ENCODE measurements at regions not wholly inside any gene's neighbourhood (a gene's known extent, or its start where the extent isn't known, plus 50 kb on each side); places are given as distances from the start of the nearest gene placed in this dataset.

DNA sequence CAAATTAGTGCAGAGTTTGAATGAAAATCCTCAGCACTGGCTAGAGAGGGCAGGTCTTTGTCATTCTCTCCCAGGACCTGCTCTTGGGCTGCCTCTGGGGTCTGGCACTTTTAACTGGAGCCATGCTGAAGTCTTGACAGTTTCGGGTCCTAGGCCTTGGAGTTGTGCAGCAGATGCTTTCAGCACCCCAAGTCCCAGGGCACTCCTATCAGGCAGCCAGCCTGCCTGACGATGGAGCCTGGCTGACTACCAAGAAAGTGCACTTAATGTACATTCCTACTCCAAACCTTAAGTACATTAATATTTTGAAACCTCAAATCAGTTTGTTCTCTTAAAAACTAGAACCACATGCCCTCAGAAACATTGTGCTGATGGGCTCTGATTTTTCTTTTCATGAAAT lies 69.3 kb upstream of the CXCL14 start:
- no peaks in the 10 kb centered on the region for H3K9me3 ChIP-seq (ENCODE audit: control insufficient read depth in 2 of 3, insufficient read depth in 1 of 3, low read length in 3 of 3)
- no peak overlapping the region for H3K9ac ChIP-seq (ENCODE audit: low read length in 3 of 3)
- no peaks in the 10 kb centered on the region for H3K27me3 ChIP-seq (ENCODE audit: control insufficient read depth, insufficient read depth, low read length)
- H3K27ac ChIP-seq (ENCODE audit: low read depth in 2 of 2, low read length in 2 of 2) = no peak overlapping the region
- TF ChIP-seq CTCF (IDR thresholded peaks at IDR 0.05; ENCODE audit: borderline replicate concordance, extremely low read depth, insufficient read depth) = no peak
- FAIRE-seq (no peak), DNase-seq (no peak)
- no peak overlapping the region for H3K4me3 ChIP-seq (ENCODE audit: low read length in 3 of 3)
- intact Hi-C loops (cut with DNase I) = no loop called here
- H3K4me1 ChIP-seq (ENCODE audit: control insufficient read depth in 2 of 3, insufficient read depth in 2 of 3, low read depth in 1 of 3, low read length in 3 of 3) = no peaks in the 10 kb centered on the region
- no peaks in the 10 kb centered on the region for H3K36me3 ChIP-seq (ENCODE audit: control insufficient read depth in 2 of 3, insufficient read depth in 3 of 3, low read length in 3 of 3)

DNA sequence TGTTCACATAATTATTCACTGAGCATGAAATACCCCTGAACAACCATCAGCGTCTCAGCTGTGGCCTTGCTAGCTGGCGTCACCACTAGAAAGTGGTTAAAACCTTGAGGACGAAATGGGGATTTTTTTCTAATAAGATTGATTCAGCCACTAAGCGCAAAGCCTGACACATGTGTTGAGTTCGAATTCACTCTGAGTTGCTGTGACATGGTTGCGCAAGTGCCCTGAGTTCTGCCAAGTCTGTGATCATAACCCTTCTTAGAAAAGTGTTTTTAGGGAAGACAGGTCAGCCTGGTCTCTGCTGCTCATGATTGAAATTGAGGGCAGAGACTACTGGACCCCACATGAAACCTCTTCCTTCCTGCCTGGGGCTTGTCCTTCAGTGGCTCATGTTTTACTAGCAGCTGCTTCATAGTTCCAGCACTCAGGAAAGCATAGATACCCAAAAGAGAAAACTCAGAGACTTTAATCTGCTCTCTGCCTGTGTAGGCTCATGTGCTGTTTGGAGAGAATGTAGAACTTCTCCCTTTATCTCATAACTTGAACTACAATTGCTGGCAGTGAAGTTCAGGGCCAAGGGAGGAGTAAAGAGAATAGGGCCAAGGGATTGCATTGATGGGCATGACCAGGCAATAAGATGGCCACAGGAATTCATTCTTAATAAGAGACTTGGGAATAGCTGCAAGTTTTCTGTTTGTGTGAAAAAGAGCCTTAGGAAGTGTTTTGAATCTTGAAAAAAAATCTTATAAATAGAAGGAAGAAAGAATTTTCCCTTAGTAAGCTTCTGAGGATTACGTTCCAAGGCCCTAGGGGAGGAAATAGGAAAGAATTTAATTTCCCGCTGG lies 66.8 kb upstream of the CXCL14 start:
- no peak for FAIRE-seq
- H3K9ac ChIP-seq (ENCODE audit: low read length in 3 of 3) = no peak overlapping the region
- H3K9me3 ChIP-seq (ENCODE audit: control insufficient read depth in 2 of 3, insufficient read depth in 1 of 3, low read length in 3 of 3) = no peaks in the 10 kb centered on the region
- H3K36me3 ChIP-seq (ENCODE audit: control insufficient read depth in 2 of 3, insufficient read depth in 3 of 3, low read length in 3 of 3) = no peaks in the 10 kb centered on the region
- H3K4me1 ChIP-seq (ENCODE audit: control insufficient read depth in 2 of 3, insufficient read depth in 2 of 3, low read depth in 1 of 3, low read length in 3 of 3) = no peaks in the 10 kb centered on the region
- TF ChIP-seq CTCF (IDR thresholded peaks at IDR 0.05; ENCODE audit: borderline replicate concordance, extremely low read depth, insufficient read depth) = no peak
- intact Hi-C loops (cut with DNase I) = no loop called here
- H3K27ac ChIP-seq (ENCODE audit: low read depth in 2 of 2, low read length in 2 of 2) = no peak overlapping the region
- no peaks in the 10 kb centered on the region for H3K27me3 ChIP-seq (ENCODE audit: control insufficient read depth, insufficient read depth, low read length)
- DNase-seq = no peak
- H3K4me3 ChIP-seq (ENCODE audit: low read length in 3 of 3) = no peak overlapping the region

- DNase-seq (no peak), FAIRE-seq (no peak)
- no peaks in the 10 kb centered on the region for H3K27me3 ChIP-seq (ENCODE audit: control insufficient read depth, insufficient read depth, low read length)
Observed at GRCh38 chr5:135644816-135645215, 66.0 kb upstream of the CXCL14 start.

More at GRCh38 chr5:135644816-135645215, 66.0 kb upstream of the CXCL14 start:
- Histone ChIP-seq H3K4me3 (ENCODE audit: low read length in 3 of 3) (no peak overlapping the region), H3K4me1 (ENCODE audit: control insufficient read depth in 2 of 3, insufficient read depth in 2 of 3, low read depth in 1 of 3, low read length in 3 of 3) (no peaks in the 10 kb centered on the region), H3K36me3 (ENCODE audit: control insufficient read depth in 2 of 3, insufficient read depth in 3 of 3, low read length in 3 of 3) (no peaks in the 10 kb centered on the region), H3K9me3 (ENCODE audit: control insufficient read depth in 2 of 3, insufficient read depth in 1 of 3, low read length in 3 of 3) (no peaks in the 10 kb centered on the region), H3K9ac (ENCODE audit: low read length in 3 of 3) (no peak overlapping the region), H3K27ac (ENCODE audit: low read depth in 2 of 2, low read length in 2 of 2) (no peak overlapping the region)
- intact Hi-C loops (cut with DNase I) = no loop called here
- no peak for TF ChIP-seq CTCF (IDR thresholded peaks at IDR 0.05; ENCODE audit: borderline replicate concordance, extremely low read depth, insufficient read depth)

Data from kidney (tissue), 13 donors.